ENCODE measurements at regions not wholly inside any gene's neighbourhood (a gene's known extent, or its start where the extent isn't known, plus 50 kb on each side); places are given as distances from the start of the nearest gene placed in this dataset.

- TF ChIP-seq GTF2F1 (IDR thresholded peaks at IDR 0.05; ENCODE audit: borderline replicate concordance, low read depth, low read length) (no peak), SP1 (IDR thresholded peaks at IDR 0.05; ENCODE audit: low read depth, low read length) (no peak), SP4 (IDR thresholded peaks at IDR 0.05; ENCODE audit: low read length) (no peak), JUND (IDR thresholded peaks at IDR 0.05; ENCODE audit: low read length) (no peak), ATF2 (IDR thresholded peaks at IDR 0.05; ENCODE audit: low read length) (no peak), TAF7 (optimal IDR thresholded peaks at IDR 0.05; ENCODE audit: borderline replicate concordance, low read depth, low read length) (no peak), ZNF274 (IDR thresholded peaks at IDR 0.05; ENCODE audit: borderline replicate concordance, extremely low read depth, low read length) (no peak), ASH2L (IDR thresholded peaks at IDR 0.05; ENCODE audit: low read length) (no peak), SIN3A (conservative IDR thresholded peaks at IDR 0.05 in 1 of 2, IDR thresholded peaks at IDR 0.05 in 1 of 2; ENCODE audit: low read depth in 1 of 2, low read length in 2 of 2) (no peak), TEAD4 (IDR thresholded peaks at IDR 0.05; ENCODE audit: low read depth, low read length) (no peak), SRF (IDR thresholded peaks at IDR 0.05; ENCODE audit: low read depth, low read length) (no peak)
- Histone ChIP-seq H3K27ac (ENCODE audit: low read depth, low read length) (no peak overlapping the region), H4K91ac (replicated peaks; ENCODE audit: insufficient read length, low read length) (no peak overlapping the region), H2BK20ac (ENCODE audit: low read length) (no peak overlapping the region), H3K56ac (replicated peaks; ENCODE audit: insufficient read length, low read depth, low read length) (no peak overlapping the region), H3K4me2 (ENCODE audit: insufficient read depth in 1 of 2, low read depth in 2 of 2, low read length in 2 of 2) (no peak overlapping the region), H2BK15ac (ENCODE audit: low read length) (no peak overlapping the region), H3K36me3 (ENCODE audit: control insufficient read depth in 2 of 4, insufficient read depth in 4 of 4, low read length in 3 of 4) (peaks cover 0 to 9% (median 0%) of the 10 kb centered on the region in 4 experiments; a peak in 1 of 8 replicates), H3K18ac (ENCODE audit: extremely low read depth, low read length) (no peak overlapping the region), H3K4me3 (ENCODE audit: extremely low read depth in 1 of 4, insufficient read depth in 2 of 4, low read depth in 3 of 4, low read length in 4 of 4) (no peak overlapping the region), H4K20me1 (replicated peaks in 1 of 2; ENCODE audit: control insufficient read depth in 1 of 2, insufficient read depth in 2 of 2, low read length in 2 of 2) (no peaks in the 10 kb centered on the region), H2BK120ac (replicated peaks; ENCODE audit: low read depth, low read length) (no peak overlapping the region), H3K27me3 (replicated peaks in 1 of 4; ENCODE audit: control insufficient read depth in 3 of 4, extremely low read depth in 1 of 4, insufficient read depth in 3 of 4, low read length in 3 of 4) (no peaks in the 10 kb centered on the region), H3K23me2 (ENCODE audit: low read depth, low read length) (no peaks in the 10 kb centered on the region), H3K4me1 (replicated peaks in 1 of 4; ENCODE audit: control insufficient read depth in 3 of 4, insufficient read depth in 4 of 4, low read length in 3 of 4) (no peaks in the 10 kb centered on the region), H2AFZ (ENCODE audit: low read length) (no peak overlapping the region), H3K9me3 (ENCODE audit: insufficient read depth in 2 of 2, low read depth in 1 of 2, low read length in 1 of 2) (peaks cover 21 to 29% of the 10 kb centered on the region in 2 experiments), H3K14ac (ENCODE audit: insufficient read length) (no peak overlapping the region), H2BK5ac (ENCODE audit: low read depth, low read length) (no peak overlapping the region), H3K23ac (ENCODE audit: insufficient read length) (no peak overlapping the region), H3K79me2 (ENCODE audit: control insufficient read depth in 1 of 2, insufficient read depth in 2 of 2, low read length in 2 of 2) (no peaks in the 10 kb centered on the region), H3K9ac (replicated peaks in 1 of 4; ENCODE audit: extremely low read depth in 1 of 4, low read depth in 3 of 4, low read length in 3 of 4) (no peak overlapping the region), H4K8ac (ENCODE audit: extremely low read depth, insufficient read depth, low read length) (no peak overlapping the region), H2AK5ac (ENCODE audit: low read depth, low read length) (no peak overlapping the region), H4K5ac (ENCODE audit: insufficient read length, low read depth, low read length) (no peak overlapping the region), H3K79me1 (ENCODE audit: low read depth, low read length) (no peaks in the 10 kb centered on the region), H3K4ac (replicated peaks; ENCODE audit: insufficient read length, low read depth, low read length) (no peak overlapping the region), H2BK12ac (ENCODE audit: low read depth, low read length) (no peak overlapping the region)
- CTCF ChIA-PET (ENCODE audit: partially characterized antibody) = no interaction called here
- no peak for FAIRE-seq
- POLR2A ChIA-PET (ENCODE audit: partially characterized antibody) = no interaction called here
- DNase-seq (ENCODE audit: low read depth in 1 of 2, low spot score in 2 of 2) = no peak
These were observed 311.9 kb upstream of the EPHA3 start for GRCh38 chr3:88795503-88795902.

Measured in H1 (cell line).